Islet precursor cell (in vitro differentiated cells): ENCODE measurements at regions not wholly inside any gene's neighbourhood (a gene's known extent, or its start where the extent isn't known, plus 50 kb on each side); places are given as distances from the start of the nearest gene placed in this dataset.
A peak's percentile ranks its signal among the peaks of the same experiment; 100 is the strongest.

Source experiments
- DNase-seq: peaks from one replicate; pipeline ENCODE4 v3.0.0-alpha.2; 2018

DNA sequence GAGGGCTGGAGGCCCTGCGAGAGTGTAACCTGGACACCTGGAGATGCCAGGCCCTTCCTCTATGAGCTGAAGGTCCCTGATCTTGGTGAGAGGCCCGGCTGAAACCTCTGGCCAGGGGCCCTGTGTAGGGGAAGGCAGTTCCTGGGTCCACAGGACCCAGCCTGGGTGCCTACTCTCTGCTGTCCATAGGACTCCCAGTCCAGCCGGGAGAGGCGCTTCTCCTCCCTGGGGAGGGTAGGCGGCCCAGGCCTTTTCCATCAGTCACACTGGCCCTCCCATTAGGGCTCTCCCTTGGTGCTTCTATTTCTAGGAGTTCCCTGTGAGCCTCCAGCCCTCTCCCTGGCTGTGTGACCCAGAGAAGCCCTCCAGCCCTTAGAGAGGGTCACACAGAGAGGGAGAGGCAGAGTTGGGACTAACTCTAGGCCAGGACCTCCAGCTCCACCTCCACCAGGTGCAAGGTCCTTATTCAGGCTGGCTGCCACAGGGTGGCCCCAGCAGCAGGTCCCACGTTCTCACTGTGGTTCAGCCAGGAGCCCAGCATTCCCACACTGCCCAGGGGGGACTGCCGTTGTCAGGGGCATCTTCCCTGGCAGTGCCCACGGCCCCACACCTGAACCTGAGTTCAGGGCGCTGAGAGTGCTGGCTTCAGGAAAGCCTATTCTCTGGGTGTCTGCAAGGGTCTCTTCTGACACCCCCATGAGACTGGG is 146.8 kb downstream of the SMAD6 start:
- peak; percentile 50 for DNase-seq

DNA sequence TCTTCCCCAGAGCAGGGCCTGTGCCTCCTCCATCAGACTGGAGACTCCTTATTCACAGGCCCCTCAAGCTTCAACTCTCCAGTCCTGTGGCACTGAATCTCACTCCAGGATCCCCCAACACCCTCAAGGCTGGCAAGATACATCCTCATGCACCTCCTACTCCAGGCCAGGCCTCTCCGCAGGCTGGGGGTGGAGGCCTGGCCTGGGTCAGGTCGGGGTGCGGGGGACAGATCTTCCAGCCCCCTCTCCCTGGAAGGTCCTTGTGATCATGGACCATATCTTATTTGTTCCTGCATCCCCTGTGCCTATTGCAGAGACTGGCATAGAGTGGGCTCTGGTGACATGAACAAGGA is 147.3 kb downstream of the SMAD6 start:
- peak; percentile 46 for DNase-seq

DNA sequence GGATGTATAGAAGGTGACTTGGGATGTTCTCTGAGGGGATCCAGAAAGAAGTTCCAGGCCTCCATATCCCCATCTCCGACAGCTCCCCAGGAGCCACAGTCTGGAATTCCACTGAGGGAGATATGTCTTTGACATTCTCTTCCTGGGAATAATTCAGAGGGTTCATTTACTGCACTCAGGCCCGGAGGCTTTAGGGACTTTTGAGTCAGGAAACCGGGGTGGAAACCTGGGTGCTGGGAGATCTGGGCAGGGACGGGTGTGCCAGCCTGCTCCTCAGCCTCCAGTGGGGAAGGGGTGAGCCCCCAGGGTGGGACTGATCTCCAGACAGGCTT is 147.7 kb downstream of the SMAD6 start:
- DNase-seq = no peak

DNA sequence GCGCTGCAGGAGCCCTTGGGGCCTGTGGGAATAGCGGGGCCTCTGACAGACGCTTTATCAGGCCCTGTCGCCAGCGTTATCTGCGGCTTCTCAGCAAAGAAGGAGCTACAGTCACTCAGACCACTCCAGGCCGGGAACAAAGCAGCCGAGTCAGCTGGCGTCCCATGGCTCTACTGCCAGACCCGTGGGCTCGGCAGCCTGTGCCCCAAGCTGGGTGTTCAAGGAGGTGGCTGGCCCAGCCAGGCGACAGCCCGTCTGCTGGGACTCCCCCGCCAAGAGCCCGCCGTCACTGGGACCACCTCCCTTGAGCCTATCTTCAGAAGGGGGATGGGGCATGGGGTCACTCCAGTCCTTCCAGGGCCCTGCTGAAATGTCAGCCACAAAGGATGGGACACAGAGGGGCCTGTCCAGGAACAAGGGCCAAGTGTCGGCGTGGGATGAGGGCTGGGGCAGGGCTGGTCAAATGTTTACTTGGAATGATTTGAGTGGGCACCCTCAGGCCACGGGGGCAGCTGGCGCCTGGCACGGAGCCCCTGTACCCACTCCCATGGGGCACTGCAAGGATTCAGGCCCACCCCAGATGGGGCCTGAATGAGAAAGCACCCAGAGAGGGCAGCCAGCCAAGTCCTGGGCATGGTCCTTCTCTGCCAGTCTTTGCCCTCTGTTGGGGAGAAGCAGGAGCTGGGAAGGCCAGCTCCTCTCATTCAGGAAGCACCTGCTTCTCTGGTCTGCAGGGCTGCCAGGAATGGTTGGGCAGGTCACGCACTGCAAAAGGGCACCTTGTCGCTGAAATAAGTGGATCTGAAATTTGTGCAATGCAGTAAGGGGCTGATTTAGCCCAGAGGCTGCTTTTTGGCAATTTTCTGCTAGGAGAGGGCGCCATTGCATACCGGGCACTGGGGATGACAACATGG is 148.3 kb downstream of the SMAD6 start:
- DNase-seq = peak; percentile 88

DNA sequence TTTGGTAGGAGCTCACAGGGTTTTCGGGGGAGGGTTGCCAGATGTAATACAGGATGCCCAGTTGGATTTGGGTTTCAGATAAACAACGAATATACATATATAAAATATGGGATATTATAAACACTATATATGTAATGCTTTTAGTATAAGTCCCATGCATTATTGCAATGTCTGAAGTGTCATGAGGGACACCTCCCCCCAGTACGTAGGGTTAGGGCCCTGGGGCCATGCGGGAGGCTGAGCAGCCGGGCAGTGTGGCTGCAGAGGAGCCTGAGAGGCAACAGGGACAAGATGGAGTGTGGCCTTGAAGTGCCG is 148.9 kb downstream of the SMAD6 start:
- DNase-seq = no peak

DNA sequence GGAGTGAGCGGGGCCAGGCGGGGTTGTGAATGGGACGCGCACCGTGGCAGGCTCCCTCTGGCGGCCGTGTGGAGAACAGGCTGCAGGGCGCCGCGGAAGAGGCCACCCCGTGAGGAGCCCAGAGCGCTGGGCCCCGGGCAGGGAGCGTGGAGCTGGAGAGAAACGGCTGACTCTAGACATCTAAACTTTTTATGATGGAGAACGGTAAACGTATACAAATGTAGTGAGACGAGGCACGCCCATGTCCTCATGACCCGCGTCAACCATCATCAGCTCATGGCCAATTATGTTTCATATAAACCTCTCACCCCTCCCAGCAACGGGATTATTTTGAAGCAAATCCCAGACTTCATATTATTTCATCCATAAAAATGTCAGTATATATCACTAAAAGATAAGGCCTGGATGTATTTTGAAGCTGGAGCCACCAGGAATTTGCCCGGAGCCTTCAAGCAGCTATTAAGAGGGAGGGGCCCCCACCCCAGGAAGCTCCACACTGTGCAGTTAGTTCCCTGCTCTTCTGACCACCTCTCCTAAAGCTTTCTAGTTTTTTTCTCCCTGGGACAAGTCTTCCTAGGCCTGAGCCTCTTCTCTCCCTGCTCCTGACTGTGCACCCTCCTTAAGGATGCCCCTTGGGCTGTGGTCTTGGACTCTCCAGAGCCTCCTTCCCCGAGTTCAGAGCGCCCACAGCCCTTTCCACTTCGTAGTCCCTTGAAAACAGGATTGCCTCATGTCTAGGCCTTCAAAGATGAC is 149.5 kb downstream of the SMAD6 start:
- peak; percentile 92 for DNase-seq

DNA sequence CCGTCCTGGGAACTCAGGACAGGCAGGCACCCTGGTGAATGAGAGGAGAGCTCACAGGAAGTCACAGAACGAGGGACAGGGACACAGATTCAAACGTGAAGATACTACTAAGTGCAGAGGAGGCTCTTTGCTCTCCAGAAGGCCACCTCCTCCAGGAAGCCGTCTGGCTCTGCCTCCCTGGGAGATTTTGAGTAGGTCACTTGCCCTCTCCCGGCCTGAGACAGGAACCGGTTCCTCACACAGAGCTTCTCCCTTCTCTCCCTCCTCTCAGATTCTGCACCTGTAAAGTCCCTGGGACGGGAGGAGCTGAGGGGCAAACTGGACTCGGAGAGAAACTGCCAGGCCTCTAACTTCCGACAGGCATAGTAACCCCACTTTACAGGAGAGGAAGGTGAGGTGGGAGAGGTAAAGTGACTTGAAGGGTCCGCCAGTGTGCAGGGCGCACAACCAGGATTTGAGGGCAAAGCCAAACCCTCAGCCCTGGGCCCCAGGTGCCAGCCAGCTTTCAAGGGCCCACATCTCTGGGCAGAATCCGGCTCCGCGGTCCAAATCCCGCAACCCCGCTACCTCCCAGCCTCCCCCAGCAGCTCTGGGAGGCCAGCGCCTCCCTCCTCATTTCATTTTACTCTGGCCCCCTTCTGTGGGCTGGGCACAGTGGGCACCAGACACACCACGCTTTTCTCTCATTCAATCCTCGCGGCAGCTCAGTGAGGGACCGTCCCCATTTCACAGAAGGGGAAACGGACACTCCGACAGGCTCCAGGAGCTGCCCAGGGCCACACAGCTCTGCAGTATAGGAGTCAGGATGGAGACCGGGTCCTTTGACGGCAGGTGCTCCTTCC is 150.2 kb downstream of the SMAD6 start:
- peak; percentile 66 for DNase-seq

DNA sequence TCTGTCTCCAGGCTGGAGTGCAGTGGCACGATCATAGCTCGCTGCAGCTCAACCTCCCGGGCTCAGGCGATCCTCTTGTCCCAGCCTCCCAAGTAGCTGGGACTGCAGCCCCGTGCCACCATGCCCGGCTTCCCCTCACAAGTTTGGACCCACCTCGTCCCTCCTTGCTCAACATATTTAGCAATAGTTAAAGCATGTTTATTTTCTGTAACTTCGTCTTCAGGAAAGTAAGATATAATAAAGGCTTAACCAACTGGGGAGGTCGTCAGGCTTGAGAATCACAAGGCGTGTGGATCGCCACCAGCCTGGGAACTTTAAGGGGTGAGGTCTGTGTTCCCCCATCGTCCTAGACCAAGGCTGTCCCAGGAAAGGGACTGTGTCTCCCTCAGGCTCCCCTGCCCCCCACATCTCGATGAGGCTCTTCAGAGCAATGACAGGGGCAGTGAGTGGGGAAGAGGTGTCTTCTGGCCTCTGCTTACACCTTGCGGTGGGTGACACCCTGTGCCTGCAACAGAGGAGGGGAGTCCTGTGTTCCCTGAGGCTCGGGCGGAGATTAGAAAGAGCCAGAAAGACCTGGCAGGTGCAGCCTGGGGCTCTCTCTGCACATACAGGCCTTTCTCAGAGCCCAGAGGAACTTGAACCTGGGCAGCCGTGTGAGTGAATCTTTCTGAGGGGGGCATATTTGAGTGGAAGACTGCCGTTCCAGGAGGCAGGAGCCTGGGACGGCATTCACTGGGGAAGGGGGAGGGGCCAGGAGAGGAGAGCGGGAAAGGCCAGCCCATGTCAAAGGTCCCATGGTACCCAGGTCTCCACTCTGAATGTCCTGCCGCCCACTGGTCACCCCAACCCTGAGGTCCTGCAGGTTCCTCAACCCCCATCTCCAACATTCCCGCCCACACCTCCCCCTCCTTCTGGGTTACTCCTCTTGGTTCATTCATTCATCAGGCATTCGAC is 152.3 kb downstream of the SMAD6 start:
- DNase-seq = peak; percentile 48

DNA sequence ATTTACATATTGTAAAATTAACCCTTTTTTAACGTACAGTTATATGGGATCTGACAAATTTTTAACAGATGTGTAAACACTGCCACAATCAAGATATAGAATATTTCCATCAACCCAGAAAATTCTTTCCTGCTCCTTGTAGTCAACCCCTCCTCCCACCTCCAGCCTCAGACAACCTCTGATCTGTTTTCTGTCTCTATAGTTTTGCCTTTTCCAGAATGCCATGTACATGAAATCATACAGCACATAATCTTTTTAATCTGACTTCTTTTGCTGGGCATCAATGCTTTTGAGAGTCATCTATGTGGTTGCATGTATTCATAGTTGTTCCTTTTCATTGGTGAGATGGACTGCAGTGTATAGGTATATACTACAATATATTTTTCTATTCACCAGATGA is 153.0 kb downstream of the SMAD6 start:
- no peak for DNase-seq

DNA sequence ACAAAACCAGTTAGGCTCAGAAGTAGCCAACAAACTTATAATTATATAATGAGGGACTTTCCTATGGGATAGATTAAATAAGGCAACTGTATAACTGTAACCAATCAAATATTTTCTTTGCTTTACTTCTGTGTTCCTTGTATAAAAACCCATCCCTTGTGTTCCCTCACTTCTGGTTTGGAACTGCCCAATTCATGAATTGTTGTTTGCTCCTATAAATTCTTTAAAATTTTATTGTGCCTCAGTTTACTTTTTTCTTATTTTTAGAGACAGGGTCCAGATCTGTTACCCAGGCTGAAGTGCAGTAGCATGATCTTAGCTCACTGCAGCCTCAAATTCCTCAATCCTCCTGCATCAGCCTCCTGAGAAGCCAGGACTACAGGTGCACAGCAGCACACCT is 155.7 kb downstream of the SMAD6 start:
- no peak for DNase-seq

DNA sequence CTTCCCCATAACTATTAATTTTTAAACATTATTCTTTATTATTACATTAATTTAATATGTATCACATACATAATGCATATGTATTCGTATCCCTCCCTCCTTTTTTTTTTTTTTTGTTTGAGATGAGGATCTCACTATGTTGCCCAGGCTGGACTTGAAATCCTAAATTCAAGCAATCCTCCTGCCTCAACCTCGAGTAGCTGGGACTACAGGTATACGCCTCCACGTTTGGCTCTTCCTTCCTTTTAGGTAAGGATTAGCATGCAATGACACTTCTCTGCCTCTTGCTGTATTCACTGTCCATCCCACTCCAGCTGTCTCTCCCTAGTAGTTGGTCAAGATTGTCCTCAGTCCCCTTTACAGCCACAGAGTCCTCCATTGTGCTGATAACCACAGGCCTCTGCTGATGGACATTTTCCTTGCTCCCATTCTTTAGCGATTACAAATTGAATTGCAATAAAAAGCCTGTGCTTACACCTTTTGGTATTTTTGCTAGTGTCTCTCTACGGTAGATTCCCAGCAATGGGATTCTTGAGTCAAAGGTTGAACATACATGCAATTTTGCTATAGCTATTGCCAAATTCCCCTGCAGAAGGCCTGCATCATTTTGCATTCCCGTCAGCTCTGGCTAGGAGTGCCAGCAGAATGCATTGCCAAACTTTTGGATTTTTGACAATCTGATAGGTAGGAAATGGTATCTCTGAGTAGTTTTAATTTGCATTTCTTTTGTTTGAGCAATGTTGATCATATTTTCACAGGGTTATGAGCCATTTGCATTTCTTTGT is 156.6 kb downstream of the SMAD6 start:
- peak; percentile 36 for DNase-seq

DNA sequence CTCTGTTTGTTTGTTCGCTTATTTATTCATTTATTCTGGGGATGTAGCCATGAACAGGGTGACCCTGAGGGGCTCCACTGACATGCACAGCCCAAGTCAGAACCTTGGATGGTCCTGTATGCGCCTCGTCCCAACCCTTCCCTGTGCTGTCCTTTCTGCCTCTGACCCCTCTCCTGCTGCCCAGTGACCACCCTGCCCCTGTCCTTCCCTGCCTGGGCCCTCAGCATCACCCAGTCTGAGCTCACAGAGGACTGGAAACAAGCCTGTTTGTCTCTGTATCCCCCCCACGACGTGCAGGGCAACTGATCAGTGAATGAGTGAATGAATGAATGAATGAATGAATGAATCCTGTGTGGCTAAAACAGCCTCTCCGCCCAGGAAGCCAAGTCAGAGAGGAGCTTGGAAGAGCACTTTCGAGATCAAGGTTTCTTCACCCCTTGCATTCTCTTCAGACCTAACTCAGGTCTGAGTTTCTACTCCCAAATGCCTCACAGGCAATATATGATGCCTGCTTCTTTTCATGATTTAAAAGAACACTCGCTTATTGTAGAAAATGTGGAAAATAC is 157.7 kb downstream of the SMAD6 start:
- DNase-seq = peak; percentile 16

DNA sequence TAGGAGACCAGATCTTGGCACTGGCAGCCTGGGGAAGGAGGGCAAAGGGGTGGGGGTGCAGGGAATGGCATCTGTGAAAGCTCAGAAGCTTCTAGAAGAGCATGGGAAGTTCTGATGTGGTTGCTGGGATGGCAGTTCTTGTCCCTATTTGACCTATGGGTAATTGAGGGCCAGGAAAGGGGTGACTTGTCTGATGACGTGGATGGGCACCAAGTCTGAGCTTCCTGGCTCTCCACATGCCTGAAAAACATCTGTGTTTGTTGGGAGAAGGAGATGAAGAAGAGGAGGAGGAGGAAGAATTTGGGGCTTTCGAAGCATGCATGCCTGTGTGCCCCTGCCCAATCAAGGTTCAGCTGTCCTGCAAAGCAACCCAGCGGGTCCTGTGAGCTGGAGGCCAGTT is 158.8 kb downstream of the SMAD6 start:
- peak; percentile 18 for DNase-seq

DNA sequence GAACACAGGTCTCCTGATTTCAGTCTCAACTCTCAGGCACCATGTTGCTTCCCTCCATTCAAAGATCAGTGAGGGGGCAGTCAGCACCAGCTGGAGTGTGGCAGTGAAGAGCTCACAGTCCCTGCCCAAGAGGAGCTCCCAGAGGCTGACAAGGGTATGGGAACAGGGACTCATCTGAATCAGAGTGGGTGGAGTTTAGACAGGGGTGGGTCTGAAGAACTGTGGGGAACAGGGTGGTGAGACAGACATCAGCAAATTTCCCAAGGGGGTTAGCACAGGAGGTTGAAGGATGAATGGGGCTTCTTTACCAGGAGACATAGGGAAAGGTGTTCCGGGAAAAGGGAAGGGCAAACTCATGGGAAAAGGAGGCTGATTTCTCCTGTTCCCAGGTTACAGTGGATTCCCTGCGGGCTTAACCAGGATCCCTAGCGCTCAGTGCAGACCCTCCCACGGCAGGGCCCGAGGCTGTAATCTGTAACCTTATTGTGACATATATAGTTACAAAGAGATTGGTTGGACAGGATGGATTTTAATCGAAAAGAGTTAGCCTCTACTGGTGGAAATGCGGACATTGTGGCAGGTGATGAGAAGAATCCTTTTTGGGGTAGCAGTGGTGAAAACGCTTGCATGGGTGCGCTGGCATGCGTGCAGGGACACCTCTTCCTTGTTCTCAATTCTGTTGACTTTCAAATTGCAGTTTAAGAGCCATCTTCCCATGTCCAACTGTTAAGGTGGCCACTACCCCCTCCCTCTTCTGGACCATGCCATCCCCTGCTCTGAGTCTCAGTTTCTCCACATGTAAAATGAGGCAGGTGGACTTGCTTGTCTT is 160.3 kb downstream of the SMAD6 start:
- peak; percentile 54 for DNase-seq

DNA sequence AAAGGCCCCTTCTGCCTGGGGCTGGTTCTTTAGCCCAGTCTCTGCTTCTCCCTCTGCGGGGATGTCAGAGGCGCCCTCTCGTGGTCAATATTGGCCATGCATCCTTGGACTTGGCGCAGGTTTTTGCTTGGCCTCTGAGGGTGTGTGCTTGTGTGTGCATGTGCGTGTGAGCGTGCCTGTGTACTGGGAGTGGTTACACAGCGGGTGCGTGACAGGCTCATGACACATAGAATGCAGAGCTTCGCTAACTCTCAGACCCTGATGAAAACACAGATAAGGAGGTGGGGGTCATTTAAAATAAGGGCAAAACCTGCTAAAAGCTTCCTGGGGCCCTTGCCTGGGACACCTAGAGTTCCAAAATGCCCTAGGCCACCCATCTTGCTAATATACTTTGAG is 160.9 kb downstream of the SMAD6 start:
- DNase-seq = peak; percentile 93

DNA sequence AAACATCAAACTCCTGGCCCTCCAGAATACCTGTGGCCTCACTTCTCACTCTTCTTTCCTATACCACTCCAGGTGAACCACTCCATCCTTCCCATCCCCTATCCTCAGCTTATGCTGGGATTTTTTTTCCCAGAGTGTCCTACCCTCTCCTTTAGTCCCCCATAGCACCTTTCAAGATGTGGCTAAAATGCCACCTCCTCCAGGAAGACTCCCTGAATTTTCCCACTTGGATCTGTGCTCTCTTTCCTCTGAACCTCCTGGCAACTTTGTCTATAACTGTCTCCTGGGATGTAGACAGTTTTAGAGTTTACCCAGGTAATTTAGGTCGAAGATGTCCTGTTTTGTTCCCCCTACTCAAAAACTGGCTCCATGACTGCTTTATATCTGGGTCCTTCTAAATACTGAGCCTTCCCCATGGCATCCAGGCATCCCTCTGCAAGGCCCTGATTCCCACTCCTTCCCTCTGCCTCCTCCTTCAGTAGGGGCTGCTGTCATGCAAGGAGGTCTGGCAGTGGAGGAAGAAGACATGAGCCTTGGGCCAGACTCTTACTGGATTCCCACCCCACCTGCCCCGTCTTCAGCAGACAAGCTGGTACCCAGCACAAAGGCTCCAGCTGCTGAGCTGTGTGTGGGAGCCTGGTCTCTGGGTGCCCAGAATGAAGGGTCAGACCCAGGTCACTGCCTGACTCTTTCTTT is 161.5 kb downstream of the SMAD6 start:
- DNase-seq = peak; percentile 46

DNA sequence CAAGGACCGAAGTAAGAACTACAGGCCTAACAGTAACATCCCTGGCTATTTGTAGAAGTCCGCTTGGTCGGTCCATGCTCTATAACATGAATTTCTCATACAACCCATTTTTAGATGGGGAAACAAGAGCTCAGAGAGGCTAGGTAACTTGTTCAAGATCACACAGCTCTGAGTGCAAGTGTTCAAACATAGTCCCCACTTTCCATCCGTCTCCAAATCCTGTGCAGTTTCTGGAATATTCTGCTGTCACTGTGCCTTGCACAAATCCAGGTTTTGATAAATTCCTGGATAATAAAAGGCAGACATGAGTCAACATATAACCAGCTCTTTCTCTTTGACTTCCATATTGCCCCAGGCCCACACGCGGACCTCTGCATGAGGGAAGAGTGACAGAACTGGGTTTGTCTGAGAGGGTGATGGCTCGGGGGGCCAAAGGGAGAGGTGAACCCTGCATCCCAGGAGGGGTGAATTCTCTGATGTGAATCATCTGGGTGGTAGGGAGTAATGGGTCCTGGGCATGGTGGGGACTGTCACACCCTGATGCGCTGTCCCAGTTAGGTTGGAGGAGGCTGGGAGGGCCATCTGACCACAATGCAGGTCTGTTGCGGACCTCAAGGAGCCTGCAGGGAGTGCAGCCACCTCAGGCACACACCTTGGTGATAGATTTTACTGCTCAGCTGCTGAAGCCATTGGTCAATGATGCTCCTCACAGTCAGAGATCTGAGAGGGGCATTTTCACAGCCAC is 162.2 kb downstream of the SMAD6 start:
- no peak for DNase-seq

DNA sequence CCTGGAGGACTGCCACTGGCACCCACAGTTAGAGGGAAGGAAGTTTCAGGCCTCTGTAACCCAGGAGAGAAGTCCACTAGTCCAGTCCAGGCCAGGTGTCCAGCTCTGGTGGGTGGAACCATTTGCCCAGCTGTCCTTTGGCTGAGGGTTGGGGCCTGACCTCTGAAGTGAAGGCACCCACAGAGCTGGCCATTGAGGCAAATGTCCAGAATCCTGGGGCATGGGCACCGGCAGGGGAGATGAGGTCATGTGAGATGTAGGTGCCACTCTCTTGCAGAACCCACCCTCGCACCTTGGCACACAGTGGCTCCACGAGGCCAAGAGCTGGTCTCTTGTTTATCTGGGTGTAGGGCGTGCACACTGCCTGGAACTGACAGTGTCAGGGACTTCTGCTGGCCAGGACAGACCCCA is 162.8 kb downstream of the SMAD6 start:
- DNase-seq = peak; percentile 33
